Immature natural killer cell (primary cell): ENCODE measurements at regions not wholly inside any gene's neighbourhood (a gene's known extent, or its start where the extent isn't known, plus 50 kb on each side); places are given as distances from the start of the nearest gene placed in this dataset.

ENCODE experiments used
- DNase-seq, 3 donors: peaks; one replicate each; pipeline ENCODE4 v3.0.0; 2022; ENCODE audit warnings: mixed read lengths in 1 of 3
- H3K27ac Mint-ChIP-seq, 6 donors: one replicate each; pipeline ENCODE4 v1.8.0; 2020; ENCODE audit warnings: mixed read lengths in 6 of 6, mild to moderate bottlenecking in 5 of 6, inconsistent platforms in 4 of 6, moderate library complexity in 3 of 6
- H3K27me3 Mint-ChIP-seq, 3 donors: one replicate each; pipeline ENCODE4 v1.8.0; 2020 to 2021; ENCODE audit warnings: low read depth in 3 of 3, mild to moderate bottlenecking in 3 of 3, mixed read lengths in 3 of 3, moderate library complexity in 3 of 3, inconsistent platforms in 1 of 3
- H3K36me3 Mint-ChIP-seq, 3 donors: one replicate each; pipeline ENCODE4 v1.8.0; 2020; ENCODE audit warnings: mixed read lengths in 3 of 3, inconsistent platforms in 2 of 3, mild to moderate bottlenecking in 2 of 3
- H3K4me1 Mint-ChIP-seq, 2 donors: one replicate each; pipeline ENCODE4 v1.8.0; 2020; ENCODE audit warnings: inconsistent platforms in 2 of 2, mild to moderate bottlenecking in 2 of 2, mixed read lengths in 2 of 2, moderate library complexity in 1 of 2
- H3K4me3 Mint-ChIP-seq, 5 donors: one replicate each; pipeline ENCODE4 v1.8.0; 2020; ENCODE audit warnings: mild to moderate bottlenecking in 5 of 5, mixed read lengths in 5 of 5, inconsistent platforms in 3 of 5, moderate library complexity in 3 of 5
- H3K9me3 Mint-ChIP-seq, 6 donors: one replicate each; pipeline ENCODE4 v1.8.0; 2020; ENCODE audit warnings: mild to moderate bottlenecking in 6 of 6, mixed read lengths in 6 of 6, inconsistent platforms in 4 of 6, moderate library complexity in 3 of 6

GRCh38 chr4:81290813-81291212 is 75.8 kb upstream of the PRKG2 start:
- no peak overlapping the region for H3K4me3 Mint-ChIP-seq
- H3K36me3 Mint-ChIP-seq, result no peaks in the 10 kb centered on the region
- no peak overlapping the region for H3K27ac Mint-ChIP-seq
- no peak for DNase-seq
- H3K27me3 Mint-ChIP-seq, result peaks cover 0 to 2% (median 0%) of the 10 kb centered on the region in 3 donors
- no peaks in the 10 kb centered on the region for H3K4me1 Mint-ChIP-seq
- H3K9me3 Mint-ChIP-seq, result peaks cover 0 to 2% (median 0%) of the 10 kb centered on the region in 6 donors

GRCh38 chr4:81287101-81287500 is 72.1 kb upstream of the PRKG2 start:
- no peak for DNase-seq
- Mint-ChIP-seq H3K27me3 (peaks cover 0 to 2% (median 0%) of the 10 kb centered on the region in 3 donors), H3K27ac (no peak overlapping the region), H3K9me3 (peaks cover 0 to 2% (median 0%) of the 10 kb centered on the region in 6 donors), H3K4me3 (no peak overlapping the region), H3K4me1 (no peaks in the 10 kb centered on the region), H3K36me3 (no peaks in the 10 kb centered on the region)

GRCh38 chr4:81282131-81282530 is 67.1 kb upstream of the PRKG2 start:
- Mint-ChIP-seq H3K9me3 (peaks cover 0 to 5% (median 2%) of the 10 kb centered on the region in 6 donors), H3K36me3 (no peaks in the 10 kb centered on the region), H3K4me3 (no peak overlapping the region), H3K27me3 (peaks cover 0 to 2% (median 0%) of the 10 kb centered on the region in 3 donors), H3K27ac (no peak overlapping the region), H3K4me1 (no peaks in the 10 kb centered on the region)
- DNase-seq, result no peak

GRCh38 chr4:81274460-81274859 is 59.4 kb upstream of the PRKG2 start:
- no peaks in the 10 kb centered on the region for H3K36me3 Mint-ChIP-seq
- no peak overlapping the region for H3K27ac Mint-ChIP-seq
- H3K9me3 Mint-ChIP-seq, result peaks cover 0 to 22% (median 8%) of the 10 kb centered on the region in 6 donors
- no peak for DNase-seq
- no peak overlapping the region for H3K4me3 Mint-ChIP-seq
- H3K27me3 Mint-ChIP-seq, result peaks cover 0 to 1% (median under 1%) of the 10 kb centered on the region in 3 donors
- no peaks in the 10 kb centered on the region for H3K4me1 Mint-ChIP-seq

- Mint-ChIP-seq H3K27me3 (peaks cover 0 to 2% (median 1%) of the 10 kb centered on the region in 3 donors), H3K9me3 (peaks cover 0 to 34% (median 7%) of the 10 kb centered on the region in 6 donors), H3K4me3 (no peak overlapping the region), H3K27ac (no peak overlapping the region), H3K4me1 (no peaks in the 10 kb centered on the region), H3K36me3 (no peaks in the 10 kb centered on the region)
- no peak for DNase-seq
Observed at GRCh38 chr4:81272671-81273070, 57.6 kb upstream of the PRKG2 start.
